HepG2 (cell line): ENCODE measurements at regions not wholly inside any gene's neighbourhood (a gene's known extent, or its start where the extent isn't known, plus 50 kb on each side); places are given as distances from the start of the nearest gene placed in this dataset.
A peak's percentile ranks its signal among the peaks of the same experiment; 100 is the strongest.

ENCODE experiments used
- CREM ChIP-seq, 2 experiments: sonication (generic) in 1 of 2; formaldehyde crosslinking in 1 of 2; IDR thresholded peaks; 2 replicates each; pipeline versions ENCODE4 v1.4.0 to v1.6.1; 2016 to 2020; ENCODE audit warnings: antibody characterized with exemption in 1 of 2, mild to moderate bottlenecking in 1 of 2, missing genetic modification reagents in 1 of 2
- EP300 ChIP-seq, 3 experiments: sonication (generic) in 1 of 3; formaldehyde crosslinking in 1 of 3; IDR thresholded peaks; 2 replicates each; pipeline versions ENCODE4 v1.5.1 to v1.6.1; 2011 to 2020; ENCODE audit warnings: low read depth in 2 of 3, low read length in 2 of 3, borderline replicate concordance in 1 of 3, improper control_type of control experiment in 1 of 3, mild to moderate bottlenecking in 1 of 3, missing genetic modification reagents in 1 of 3, moderate library complexity in 1 of 3
- ETV6 ChIP-seq: sonication (generic); formaldehyde crosslinking; conservative IDR thresholded peaks from 2 replicates; pipeline ENCODE4 v1.4.0; 2020; ENCODE audit warnings: missing genetic modification reagents
- MIER2 ChIP-seq: IDR thresholded peaks from 2 replicates; pipeline ENCODE4 v1.6.1; 2016; ENCODE audit warnings: missing biosample characterization, missing genetic modification reagents
- SMAD1 ChIP-seq: sonication (generic); formaldehyde crosslinking; IDR thresholded peaks from 2 replicates; pipeline ENCODE4 v1.4.0; 2020; ENCODE audit warnings: missing genetic modification reagents, low read depth, mild to moderate bottlenecking, borderline replicate concordance
- ZFYVE20 ChIP-seq: sonication (generic); formaldehyde crosslinking; IDR thresholded peaks from 2 replicates; pipeline ENCODE4 v1.8.0; 2023; ENCODE audit warnings: low read depth, mild to moderate bottlenecking, moderate library complexity, missing genetic modification reagents, borderline replicate concordance
- ZMAT3 ChIP-seq: sonication (generic); formaldehyde crosslinking; conservative IDR thresholded peaks from 2 replicates; pipeline ENCODE4 v1.7.0; 2021; ENCODE audit warnings: missing genetic modification reagents
- ZMYM4 ChIP-seq: sonication (generic); formaldehyde crosslinking; IDR thresholded peaks from 2 replicates; pipeline ENCODE4 v1.8.1; 2023; ENCODE audit warnings: mild to moderate bottlenecking, missing genetic modification reagents
- ZNF10 ChIP-seq: sonication (generic); formaldehyde crosslinking; IDR thresholded peaks from 2 replicates; pipeline ENCODE4 v1.4.0; 2020; ENCODE audit warnings: mild to moderate bottlenecking, low read depth, missing genetic modification reagents, borderline replicate concordance
- ZNF121 ChIP-seq: sonication (generic); formaldehyde crosslinking; IDR thresholded peaks from 2 replicates; pipeline ENCODE4 v1.5.0; 2020; ENCODE audit warnings: mild to moderate bottlenecking, missing genetic modification reagents
- ZNF468 ChIP-seq: sonication (generic); formaldehyde crosslinking; IDR thresholded peaks from 2 replicates; pipeline ENCODE4 v1.8.0; 2022; ENCODE audit warnings: mild to moderate bottlenecking, moderate library complexity, missing genetic modification reagents
- TF ChIP-seq, protein P1 (sequence below): sonication (generic); formaldehyde crosslinking; IDR thresholded peaks from 2 replicates; pipeline ENCODE4 v1.9.0; 2021; ENCODE audit warnings: missing genetic modification reagents, borderline replicate concordance

DNA sequence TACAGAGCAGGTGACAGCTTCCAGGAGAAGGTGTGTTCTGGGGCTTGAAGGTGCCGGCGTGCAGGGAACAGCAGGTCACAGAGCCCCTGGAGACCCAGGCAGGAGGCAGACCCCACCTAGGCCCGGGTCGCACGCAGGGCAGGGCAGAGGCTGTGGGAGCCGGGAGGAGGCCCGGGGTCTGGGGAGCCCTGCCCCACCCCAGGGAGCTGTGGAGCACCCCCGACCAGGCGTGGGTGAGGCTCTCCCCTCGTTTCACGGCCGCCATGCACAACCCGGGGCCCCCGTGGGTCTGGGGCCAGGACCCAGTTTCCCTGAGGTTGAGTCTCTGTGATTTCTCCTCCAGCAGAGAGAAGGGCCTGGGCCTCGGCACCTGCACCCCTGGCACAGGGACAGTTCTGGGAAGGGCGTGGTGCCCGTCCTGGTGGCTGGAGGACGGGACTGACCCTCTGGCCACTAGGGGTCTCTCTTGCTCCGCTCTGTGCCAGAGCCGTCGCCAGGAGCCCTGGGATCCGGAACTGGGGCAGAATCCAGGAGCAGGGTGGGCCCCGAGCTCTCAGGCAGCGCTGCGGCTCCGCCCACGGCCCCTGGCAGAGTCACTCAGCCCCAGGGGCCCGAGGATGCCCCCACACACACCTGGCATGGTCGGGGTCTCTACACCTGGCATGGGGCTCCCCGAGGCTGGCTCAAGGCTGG, 75.2 kb upstream of the FBRSL1 start:
- TF ChIP-seq ZFYVE20 (no peak), CREM (IDR thresholded peaks at IDR 0.05) (no peak), CREM (CRISPR knock-in tag; IDR thresholded peaks at IDR 0.05) (no peak), ZMYM4 (peak; percentile 59; the same call in 1 of the 2 replicates), ZMAT3 (no peak), SMAD1 (CRISPR knock-in tag) (no peak), MIER2 (CRISPR knock-in tag) (no peak), ZNF10 (CRISPR knock-in tag) (no peak), EP300 (IDR thresholded peaks at IDR 0.05; ENCODE audit: low read depth in 2 of 2, low read length in 2 of 2) (no peak), EP300 (CRISPR knock-in tag; IDR thresholded peaks at IDR 0.05; ENCODE audit: borderline replicate concordance) (no peak), ETV6 (CRISPR knock-in tag) (no peak), ZNF468 (CRISPR knock-in tag) (no peak), ZNF121 (CRISPR knock-in tag) (0 out of 2 replicates have a peak, but pooled peaks have one; percentile 55)
- TF ChIP-seq, protein P1, sequence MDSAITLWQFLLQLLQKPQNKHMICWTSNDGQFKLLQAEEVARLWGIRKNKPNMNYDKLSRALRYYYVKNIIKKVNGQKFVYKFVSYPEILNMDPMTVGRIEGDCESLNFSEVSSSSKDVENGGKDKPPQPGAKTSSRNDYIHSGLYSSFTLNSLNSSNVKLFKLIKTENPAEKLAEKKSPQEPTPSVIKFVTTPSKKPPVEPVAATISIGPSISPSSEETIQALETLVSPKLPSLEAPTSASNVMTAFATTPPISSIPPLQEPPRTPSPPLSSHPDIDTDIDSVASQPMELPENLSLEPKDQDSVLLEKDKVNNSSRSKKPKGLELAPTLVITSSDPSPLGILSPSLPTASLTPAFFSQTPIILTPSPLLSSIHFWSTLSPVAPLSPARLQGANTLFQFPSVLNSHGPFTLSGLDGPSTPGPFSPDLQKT: no peak
